ENCODE measurements at regions not wholly inside any gene's neighbourhood (a gene's known extent, or its start where the extent isn't known, plus 50 kb on each side); places are given as distances from the start of the nearest gene placed in this dataset.

GRCh38 chr2:239605976-239606375 is 205.2 kb upstream of the HDAC4 start:
- in situ Hi-C loops (cut with HindIII; ENCODE audit: low pct_unique_long_range_greater_than_20kb, low sequenced_read_pairs): no loop called here
- DNase-seq (ENCODE audit: low read depth): no peak

- DNase-seq (ENCODE audit: low read depth): no peak
- in situ Hi-C loops (cut with HindIII; ENCODE audit: low pct_unique_long_range_greater_than_20kb, low sequenced_read_pairs): no loop called here
Observed at GRCh38 chr2:239605409-239605808, 204.6 kb upstream of the HDAC4 start.

GRCh38 chr2:239604861-239605260 is 204.0 kb upstream of the HDAC4 start:
- in situ Hi-C loops (cut with HindIII; ENCODE audit: low pct_unique_long_range_greater_than_20kb, low sequenced_read_pairs): no loop called here
- no peak for DNase-seq (ENCODE audit: low read depth)

- no peak for DNase-seq (ENCODE audit: low read depth)
- in situ Hi-C loops (cut with HindIII; ENCODE audit: low pct_unique_long_range_greater_than_20kb, low sequenced_read_pairs): no loop called here
Observed at GRCh38 chr2:239603411-239604356, 202.9 kb upstream of the HDAC4 start.

GRCh38 chr2:239602290-239603282 is 201.8 kb upstream of the HDAC4 start:
- in situ Hi-C loops (cut with HindIII; ENCODE audit: low pct_unique_long_range_greater_than_20kb, low sequenced_read_pairs): no loop called here
- no peak for DNase-seq (ENCODE audit: low read depth)

- in situ Hi-C loops (cut with HindIII; ENCODE audit: low pct_unique_long_range_greater_than_20kb, low sequenced_read_pairs): no loop called here
- DNase-seq (ENCODE audit: low read depth): no peak
Observed at GRCh38 chr2:239601880-239602279, 201.1 kb upstream of the HDAC4 start.

GRCh38 chr2:239601201-239601851 is 200.5 kb upstream of the HDAC4 start:
- in situ Hi-C loops (cut with HindIII; ENCODE audit: low pct_unique_long_range_greater_than_20kb, low sequenced_read_pairs): no loop called here
- no peak for DNase-seq (ENCODE audit: low read depth)

GRCh38 chr2:239600650-239601049 is 199.8 kb upstream of the HDAC4 start:
- in situ Hi-C loops (cut with HindIII; ENCODE audit: low pct_unique_long_range_greater_than_20kb, low sequenced_read_pairs): no loop called here
- no peak for DNase-seq (ENCODE audit: low read depth)

- no peak for DNase-seq (ENCODE audit: low read depth)
- in situ Hi-C loops (cut with HindIII; ENCODE audit: low pct_unique_long_range_greater_than_20kb, low sequenced_read_pairs): no loop called here
Observed at GRCh38 chr2:239600001-239600593, 199.3 kb upstream of the HDAC4 start.

- DNase-seq (ENCODE audit: low read depth): no peak
- in situ Hi-C loops (cut with HindIII; ENCODE audit: low pct_unique_long_range_greater_than_20kb, low sequenced_read_pairs): no loop called here
Observed at GRCh38 chr2:239599299-239599698, 198.5 kb upstream of the HDAC4 start.

GRCh38 chr2:239598732-239599090 is 197.9 kb upstream of the HDAC4 start:
- no peak for DNase-seq (ENCODE audit: low read depth)
- in situ Hi-C loops (cut with HindIII; ENCODE audit: low pct_unique_long_range_greater_than_20kb, low sequenced_read_pairs): no loop called here

GRCh38 chr2:239598011-239598731 is 197.4 kb upstream of the HDAC4 start:
- in situ Hi-C loops (cut with HindIII; ENCODE audit: low pct_unique_long_range_greater_than_20kb, low sequenced_read_pairs): no loop called here
- DNase-seq (ENCODE audit: low read depth): no peak

GRCh38 chr2:239597216-239597615 is 196.4 kb upstream of the HDAC4 start:
- no peak for DNase-seq (ENCODE audit: low read depth)
- in situ Hi-C loops (cut with HindIII; ENCODE audit: low pct_unique_long_range_greater_than_20kb, low sequenced_read_pairs): no loop called here

- in situ Hi-C loops (cut with HindIII; ENCODE audit: low pct_unique_long_range_greater_than_20kb, low sequenced_read_pairs): no loop called here
Observed at GRCh38 chr2:239596792-239597191, 196.0 kb upstream of the HDAC4 start.

GRCh38 chr2:239596253-239596652 is 195.4 kb upstream of the HDAC4 start:
- DNase-seq (ENCODE audit: low read depth): no peak
- in situ Hi-C loops (cut with HindIII; ENCODE audit: low pct_unique_long_range_greater_than_20kb, low sequenced_read_pairs): no loop called here

More at GRCh38 chr2:239596792-239597191, 196.0 kb upstream of the HDAC4 start:
- no peak for DNase-seq (ENCODE audit: low read depth)

- DNase-seq (ENCODE audit: low read depth): no peak
- in situ Hi-C loops (cut with HindIII; ENCODE audit: low pct_unique_long_range_greater_than_20kb, low sequenced_read_pairs): no loop called here
Observed at GRCh38 chr2:239595726-239596125, 194.9 kb upstream of the HDAC4 start.

GRCh38 chr2:239594772-239595608 is 194.2 kb upstream of the HDAC4 start:
- no peak for DNase-seq (ENCODE audit: low read depth)
- in situ Hi-C loops (cut with HindIII; ENCODE audit: low pct_unique_long_range_greater_than_20kb, low sequenced_read_pairs): no loop called here

All from Caki2 (cell line).